Epithelial cell of proximal tubule (primary cell): ENCODE measurements at regions not wholly inside any gene's neighbourhood (a gene's known extent, or its start where the extent isn't known, plus 50 kb on each side); places are given as distances from the start of the nearest gene placed in this dataset.

ENCODE experiments used
- DNase-seq: peaks from one replicate; pipeline ENCODE4 v3.0.0-alpha.2; 2011; ENCODE audit warnings: low read depth
- H3K4me3 ChIP-seq: 2 replicates; pipeline ENCODE4 v1.5.1; 2011; ENCODE audit warnings: low read depth, mild to moderate bottlenecking, low read length
- CTCF ChIP-seq: conservative IDR thresholded peaks from 2 replicates; pipeline ENCODE4 v1.5.1; 2012; ENCODE audit warnings: low read depth, mild to moderate bottlenecking, low read length

GRCh38 chr13:97749174-97749573, 204.3 kb upstream of the IPO5 start:
- no peak overlapping the region for H3K4me3 ChIP-seq
- DNase-seq: no peak
- TF ChIP-seq CTCF: peak; percentile 54

- TF ChIP-seq CTCF: no peak
- DNase-seq: no peak
- no peak overlapping the region for H3K4me3 ChIP-seq
These were observed 202.0 kb upstream of the IPO5 start for GRCh38 chr13:97751477-97751876.

DNA sequence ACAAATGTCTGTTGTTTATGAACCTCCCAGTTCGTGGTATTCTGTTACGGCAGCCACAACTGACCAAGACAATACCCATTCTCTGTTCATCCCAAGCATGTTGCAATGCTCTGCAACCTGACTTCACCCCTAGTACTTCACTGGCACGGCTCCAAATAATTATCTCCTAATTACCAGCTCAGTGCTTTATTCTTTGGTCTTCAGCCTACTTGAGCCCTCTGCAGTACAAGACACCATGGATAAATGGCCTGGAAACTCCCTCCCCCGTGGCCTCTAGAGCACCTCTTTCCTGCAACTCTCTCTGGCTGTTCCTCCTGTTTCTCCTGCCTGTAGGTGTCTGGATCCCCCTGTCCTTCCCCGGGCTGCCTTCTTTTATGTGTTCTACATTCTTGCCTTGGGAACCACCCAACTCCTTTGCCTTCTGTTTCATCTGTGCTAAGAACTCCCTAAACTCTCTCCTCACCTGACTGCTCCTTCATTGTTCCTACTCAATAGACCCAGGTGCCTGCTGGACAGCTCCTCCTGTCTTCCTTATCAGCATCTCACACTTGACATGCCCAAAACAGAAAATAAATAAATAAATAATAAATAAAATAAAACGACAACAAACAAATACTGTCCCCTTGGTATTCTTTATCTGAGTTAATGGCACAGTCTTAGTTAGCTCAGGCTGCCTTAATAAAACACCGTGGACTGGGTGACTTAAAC, 200.4 kb upstream of the IPO5 start:
- DNase-seq: no peak
- H3K4me3 ChIP-seq: no peak overlapping the region
- TF ChIP-seq CTCF: no peak

- no peak for DNase-seq
- TF ChIP-seq CTCF: peak; percentile 20
- H3K4me3 ChIP-seq: no peak overlapping the region
These were observed 199.4 kb upstream of the IPO5 start for GRCh38 chr13:97753942-97754670.

- no peak overlapping the region for H3K4me3 ChIP-seq
- TF ChIP-seq CTCF: no peak
- no peak for DNase-seq
These were observed 195.7 kb upstream of the IPO5 start for GRCh38 chr13:97757807-97758206.

GRCh38 chr13:97758317-97758716, 195.2 kb upstream of the IPO5 start:
- TF ChIP-seq CTCF: no peak
- no peak for DNase-seq
- H3K4me3 ChIP-seq: no peak overlapping the region
